ENCODE measurements at regions not wholly inside any gene's neighbourhood (a gene's known extent, or its start where the extent isn't known, plus 50 kb on each side); places are given as distances from the start of the nearest gene placed in this dataset.

DNA sequence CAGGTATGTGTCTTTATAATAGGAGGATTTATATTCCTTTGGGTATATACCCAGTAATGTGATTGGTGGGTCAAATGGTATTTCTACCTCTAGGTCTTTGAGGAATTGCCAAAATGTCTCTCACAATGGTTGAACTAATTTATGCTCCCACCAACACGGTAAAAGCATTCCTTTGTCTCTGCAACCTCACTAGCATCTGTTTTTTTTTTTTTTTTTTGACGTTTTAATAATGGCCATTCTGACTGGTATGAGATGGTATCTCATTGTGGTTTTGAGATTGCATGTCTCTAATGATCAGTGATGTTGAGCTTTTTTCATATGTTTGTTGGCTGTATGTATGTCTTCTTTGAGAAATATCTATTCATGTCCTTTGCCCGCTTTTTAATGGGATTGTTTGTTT lies 144.9 kb upstream of the RGS17 start:
- no peaks in the 10 kb centered on the region for H3K4me1 ChIP-seq
- no peak overlapping the region for H3K4me3 ChIP-seq
- H3K36me3 ChIP-seq, result no peaks in the 10 kb centered on the region
- H3K9me3 ChIP-seq, result no peaks in the 10 kb centered on the region
- TF ChIP-seq, protein P1, sequence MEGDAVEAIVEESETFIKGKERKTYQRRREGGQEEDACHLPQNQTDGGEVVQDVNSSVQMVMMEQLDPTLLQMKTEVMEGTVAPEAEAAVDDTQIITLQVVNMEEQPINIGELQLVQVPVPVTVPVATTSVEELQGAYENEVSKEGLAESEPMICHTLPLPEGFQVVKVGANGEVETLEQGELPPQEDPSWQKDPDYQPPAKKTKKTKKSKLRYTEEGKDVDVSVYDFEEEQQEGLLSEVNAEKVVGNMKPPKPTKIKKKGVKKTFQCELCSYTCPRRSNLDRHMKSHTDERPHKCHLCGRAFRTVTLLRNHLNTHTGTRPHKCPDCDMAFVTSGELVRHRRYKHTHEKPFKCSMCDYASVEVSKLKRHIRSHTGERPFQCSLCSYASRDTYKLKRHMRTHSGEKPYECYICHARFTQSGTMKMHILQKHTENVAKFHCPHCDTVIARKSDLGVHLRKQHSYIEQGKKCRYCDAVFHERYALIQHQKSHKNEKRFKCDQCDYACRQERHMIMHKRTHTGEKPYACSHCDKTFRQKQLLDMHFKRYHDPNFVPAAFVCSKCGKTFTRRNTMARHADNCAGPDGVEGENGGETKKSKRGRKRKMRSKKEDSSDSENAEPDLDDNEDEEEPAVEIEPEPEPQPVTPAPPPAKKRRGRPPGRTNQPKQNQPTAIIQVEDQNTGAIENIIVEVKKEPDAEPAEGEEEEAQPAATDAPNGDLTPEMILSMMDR (IDR thresholded peaks at IDR 0.05), result no peak
- H3K27me3 ChIP-seq (ENCODE audit: low read depth), result no peaks in the 10 kb centered on the region
- intact Hi-C loops (cut with DNase I), result no loop called here
- ATAC-seq, result no peak
- DNase-seq, result no peak
- no peak overlapping the region for H3K27ac ChIP-seq

DNA sequence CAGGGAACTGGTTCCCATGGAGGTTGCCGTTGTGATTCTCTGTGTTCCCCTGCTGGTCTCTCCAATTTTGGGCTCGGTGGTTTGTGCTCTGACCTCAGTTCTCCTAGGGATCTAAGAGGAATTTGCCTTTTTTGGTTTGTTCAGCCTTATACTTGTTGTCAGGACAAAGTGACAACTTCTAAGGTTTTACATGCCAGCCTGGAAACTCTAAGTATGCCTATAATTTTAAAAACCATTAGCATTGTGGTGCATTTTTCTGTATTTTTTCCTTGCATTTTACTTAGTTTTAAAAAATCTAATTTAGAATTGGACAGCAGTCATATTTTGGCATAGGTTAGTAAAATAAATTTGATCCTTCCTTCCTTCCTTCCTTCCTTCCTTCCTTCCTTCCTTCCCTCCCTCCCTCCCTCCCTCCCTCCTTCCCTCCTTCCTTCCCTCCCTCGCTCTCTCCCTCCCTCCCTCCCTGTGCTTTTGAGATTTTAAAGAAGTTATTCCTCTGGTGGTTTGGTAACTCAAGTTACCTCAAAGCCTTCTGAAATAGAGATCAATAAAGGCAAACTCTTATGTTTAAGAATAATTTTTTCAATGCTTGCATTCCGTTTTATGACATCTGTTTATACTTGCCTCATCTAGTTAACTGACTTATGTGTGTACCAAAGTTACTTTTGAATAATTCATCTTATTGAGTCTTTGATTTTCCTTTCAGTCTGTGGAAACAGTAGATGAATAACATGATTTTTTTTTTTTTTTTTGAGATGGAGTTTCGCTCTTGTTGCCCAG lies 141.3 kb upstream of the RGS17 start:
- no peaks in the 10 kb centered on the region for H3K4me1 ChIP-seq
- no peak overlapping the region for H3K4me3 ChIP-seq
- intact Hi-C loops (cut with DNase I), result no loop called here
- no peaks in the 10 kb centered on the region for H3K27me3 ChIP-seq (ENCODE audit: low read depth)
- ATAC-seq (no peak), DNase-seq (no peak)
- H3K36me3 ChIP-seq, result no peaks in the 10 kb centered on the region
- H3K27ac ChIP-seq, result no peak overlapping the region
- TF ChIP-seq, protein P1 (IDR thresholded peaks at IDR 0.05), result no peak
- H3K9me3 ChIP-seq, result no peaks in the 10 kb centered on the region

DNA sequence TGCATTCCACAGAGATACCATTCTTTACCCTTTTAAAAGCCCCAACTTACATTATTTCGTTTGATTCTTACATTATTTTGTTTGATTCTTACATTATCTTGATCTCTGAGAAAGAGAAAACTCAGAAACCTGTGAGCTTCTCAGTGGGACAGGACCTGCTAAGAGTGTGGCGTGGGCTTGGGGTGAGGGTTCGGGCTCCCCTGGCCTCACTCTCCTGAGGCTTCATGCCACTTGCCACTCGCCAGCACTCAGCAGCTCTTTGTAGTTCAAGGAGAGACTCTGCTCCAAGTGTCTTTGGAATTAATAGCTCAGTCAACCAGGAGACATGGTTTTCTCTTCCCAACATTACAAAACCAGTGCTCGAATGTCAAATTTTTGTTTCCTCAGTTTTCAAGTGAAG lies 132.4 kb upstream of the RGS17 start:
- TF ChIP-seq, protein P1 (IDR thresholded peaks at IDR 0.05), result no peak
- Histone ChIP-seq H3K36me3 (no peaks in the 10 kb centered on the region), H3K4me1 (no peaks in the 10 kb centered on the region), H3K27me3 (ENCODE audit: low read depth) (no peaks in the 10 kb centered on the region), H3K9me3 (no peaks in the 10 kb centered on the region), H3K4me3 (no peak overlapping the region), H3K27ac (no peak overlapping the region)
- intact Hi-C loops (cut with DNase I), result no loop called here
- ATAC-seq (no peak), DNase-seq (no peak)

DNA sequence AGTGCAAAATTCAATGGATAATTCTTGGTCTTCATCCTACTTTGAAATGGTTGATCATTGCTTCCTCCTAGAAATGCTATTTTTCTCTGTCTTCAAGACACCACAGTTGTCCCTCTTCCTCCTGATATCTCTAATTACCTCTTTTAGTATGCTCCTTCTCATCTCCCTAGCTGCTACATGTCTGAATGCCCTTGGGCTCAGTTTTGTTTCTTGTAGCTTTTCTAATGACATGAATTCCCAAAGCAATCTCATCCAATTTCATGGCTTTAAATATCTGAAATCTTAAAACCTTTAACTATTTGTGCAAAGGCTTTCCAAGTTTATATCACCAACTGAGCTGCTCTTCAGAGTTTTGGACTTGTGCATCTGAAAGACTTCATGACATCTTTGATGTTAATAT lies 120.2 kb upstream of the RGS17 start:
- Histone ChIP-seq H3K27ac (no peak overlapping the region), H3K4me3 (no peak overlapping the region), H3K27me3 (ENCODE audit: low read depth) (no peaks in the 10 kb centered on the region), H3K9me3 (no peaks in the 10 kb centered on the region), H3K36me3 (no peaks in the 10 kb centered on the region), H3K4me1 (no peaks in the 10 kb centered on the region)
- TF ChIP-seq, protein P1 (IDR thresholded peaks at IDR 0.05), result no peak
- DNase-seq (no peak), ATAC-seq (no peak)
- intact Hi-C loops (cut with DNase I), result no loop called here

DNA sequence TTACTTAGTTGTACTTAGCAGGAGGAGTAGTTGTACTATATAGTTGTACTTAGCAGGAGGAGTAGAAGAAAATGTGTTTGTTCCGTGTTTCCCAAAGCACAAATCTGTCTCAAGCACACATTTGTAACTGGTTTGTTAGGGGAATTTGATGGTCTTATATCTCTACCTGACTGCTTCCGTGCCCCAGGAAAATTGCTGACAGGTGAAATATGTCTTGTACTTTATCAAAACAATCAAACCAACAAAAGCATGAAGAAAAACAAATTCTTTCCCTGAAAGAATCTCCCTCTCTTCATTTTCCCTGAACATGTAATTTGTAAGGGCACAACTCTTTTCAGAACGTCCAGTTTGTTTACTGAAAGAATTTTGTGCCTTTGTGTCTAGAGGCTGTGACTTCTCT lies 106.6 kb upstream of the RGS17 start:
- ATAC-seq (no peak), DNase-seq (no peak)
- H3K27me3 ChIP-seq (ENCODE audit: low read depth), result no peaks in the 10 kb centered on the region
- TF ChIP-seq, protein P1 (IDR thresholded peaks at IDR 0.05), result no peak
- H3K4me1 ChIP-seq, result no peaks in the 10 kb centered on the region
- H3K27ac ChIP-seq, result no peak overlapping the region
- H3K9me3 ChIP-seq, result no peaks in the 10 kb centered on the region
- intact Hi-C loops (cut with DNase I), result no loop called here
- no peak overlapping the region for H3K4me3 ChIP-seq
- H3K36me3 ChIP-seq, result no peaks in the 10 kb centered on the region
